T47D (cell line): ENCODE measurements at regions not wholly inside any gene's neighbourhood (a gene's known extent, or its start where the extent isn't known, plus 50 kb on each side); places are given as distances from the start of the nearest gene placed in this dataset.

ENCODE experiments used
- DNase-seq, 2 experiments: peaks; one replicate each; pipeline versions ENCODE4 v3.0.0 to v3.0.0-alpha.2; 2011 to 2012; ENCODE audit warnings: low read depth in 1 of 2, low spot score in 1 of 2
- JUND ChIP-seq: IDR thresholded peaks from 2 replicates; pipeline ENCODE4 v1.6.1; 2012; ENCODE audit warnings: low read depth
- in situ Hi-C: cut with HindIII; loops from 2 replicates; pipeline ENCODE4 v1.10.0; 2016; ENCODE audit warnings: low sequenced_read_pairs, low pct_unique_long_range_greater_than_20kb

DNA sequence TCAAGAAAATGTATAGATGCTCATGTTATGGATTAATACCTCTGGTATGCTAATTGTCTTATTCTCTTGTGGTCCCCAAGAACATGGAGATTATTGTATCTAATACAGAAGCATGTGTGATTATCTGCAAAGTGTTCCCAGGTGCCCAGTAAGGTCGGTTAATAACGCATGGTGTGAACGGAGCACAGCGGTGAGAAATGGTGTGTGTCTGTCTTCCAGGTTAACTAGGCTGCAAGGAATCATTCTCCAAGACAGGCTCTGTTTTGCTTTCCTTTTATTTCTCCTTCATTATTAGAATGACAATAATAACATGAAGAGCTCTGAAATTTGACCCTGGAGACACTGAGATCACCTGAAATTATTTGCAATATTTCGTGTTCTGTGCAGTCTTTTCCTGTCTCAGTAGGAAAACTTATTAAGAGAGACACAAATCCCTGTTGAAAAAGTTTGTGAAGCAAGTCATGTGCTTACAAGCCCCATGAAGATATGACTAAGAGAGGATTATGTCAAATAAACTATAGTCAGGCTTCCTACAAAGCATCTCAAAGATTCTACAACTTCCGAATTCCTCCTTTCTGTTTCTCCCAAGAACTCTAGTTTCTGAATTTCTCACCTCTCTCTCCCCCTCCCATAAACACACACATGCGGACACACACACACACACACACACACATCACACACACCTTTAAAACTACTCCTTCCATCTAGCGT lies 230.9 kb downstream of the HS3ST1 start:
- in situ Hi-C loops: no loop called here
- no peak for DNase-seq
- no peak for TF ChIP-seq JUND

DNA sequence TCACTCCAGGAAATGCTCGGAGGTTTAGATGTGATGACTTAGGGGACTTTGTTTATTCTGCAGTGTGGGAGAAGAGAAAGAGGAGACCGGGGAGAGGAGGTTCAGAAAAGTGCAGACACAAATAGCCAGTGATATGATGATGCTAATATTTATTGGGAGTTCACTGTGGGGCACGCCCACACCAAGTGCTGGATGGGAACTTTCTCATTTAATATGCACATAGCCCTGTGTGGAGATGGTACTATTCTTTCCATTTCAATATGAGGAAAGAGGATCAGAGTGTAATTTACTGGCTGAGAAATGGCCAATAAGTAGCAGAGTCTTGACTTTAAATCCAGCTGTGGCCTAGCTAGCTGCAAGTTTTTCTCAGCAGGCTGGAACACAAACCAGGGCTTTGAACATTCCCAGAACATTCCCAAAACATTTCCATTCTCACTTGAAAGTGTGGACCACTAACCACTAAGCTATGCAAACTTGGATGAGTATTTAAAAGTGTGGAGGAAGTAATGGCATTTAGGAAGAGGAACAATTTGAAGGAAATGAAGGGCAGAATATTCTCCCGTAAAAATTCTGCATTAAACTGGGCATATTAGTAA lies 231.7 kb downstream of the HS3ST1 start:
- DNase-seq: no peak
- in situ Hi-C loops: no loop called here
- TF ChIP-seq JUND: no peak

DNA sequence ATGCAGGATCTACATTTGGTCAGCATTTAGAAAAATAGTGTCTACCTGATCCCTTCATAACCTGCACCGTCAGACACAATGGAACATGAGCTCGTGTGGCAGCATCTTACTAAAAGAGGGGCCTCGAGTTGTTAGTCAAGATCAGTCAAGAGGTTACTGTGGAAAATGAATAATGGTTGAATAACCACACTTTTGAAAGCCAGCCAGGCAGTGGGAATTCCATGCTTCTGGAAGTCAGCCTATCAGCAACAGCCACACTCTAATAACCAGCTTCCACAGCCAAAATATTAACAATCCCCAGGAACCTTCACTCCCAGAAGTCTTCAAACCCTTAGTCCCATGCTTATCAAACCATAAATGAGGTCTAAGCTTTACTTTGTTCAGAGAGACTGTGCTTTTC lies 234.3 kb downstream of the HS3ST1 start:
- TF ChIP-seq JUND: no peak
- in situ Hi-C loops: no loop called here
- DNase-seq: no peak

DNA sequence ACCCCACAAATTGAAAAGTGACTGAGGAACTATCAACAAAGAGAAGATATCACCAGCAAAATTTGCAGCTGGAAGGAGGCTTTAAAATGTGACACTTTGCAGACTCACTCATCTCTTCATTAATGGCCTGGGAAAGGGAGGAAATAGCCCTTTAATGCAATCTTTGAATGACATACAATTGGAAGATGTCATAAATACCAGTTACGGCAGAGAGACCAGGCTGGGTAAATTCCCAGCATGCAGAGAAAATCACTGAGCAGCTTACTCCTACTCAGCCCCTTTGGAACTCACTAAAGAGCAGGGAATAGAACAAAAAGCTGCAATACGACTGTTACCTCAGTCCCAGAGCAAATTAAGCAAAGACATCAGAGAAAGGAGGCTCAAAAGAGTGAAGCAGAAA lies 238.9 kb downstream of the HS3ST1 start:
- in situ Hi-C loops: no loop called here
- no peak for DNase-seq
- no peak for TF ChIP-seq JUND

DNA sequence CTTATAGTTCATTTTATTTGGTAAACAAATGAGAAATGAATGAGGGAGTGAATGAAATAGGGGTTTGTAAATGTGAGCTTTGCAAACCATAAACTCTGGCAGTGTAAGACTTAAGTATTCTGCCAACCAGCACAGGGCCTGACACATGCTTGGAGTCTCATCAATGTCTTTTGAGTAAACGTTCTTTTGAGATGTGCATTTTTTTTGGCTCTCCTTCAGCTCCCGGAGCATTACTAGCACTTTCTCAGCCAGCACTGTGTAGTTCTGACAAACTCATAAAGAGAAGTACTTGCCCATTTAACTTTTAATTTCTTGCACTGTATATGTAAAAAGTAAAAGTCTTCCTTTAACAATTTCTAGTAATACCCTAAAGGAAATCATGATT lies 245.3 kb downstream of the HS3ST1 start:
- in situ Hi-C loops: no loop called here
- TF ChIP-seq JUND: no peak
- DNase-seq: no peak

DNA sequence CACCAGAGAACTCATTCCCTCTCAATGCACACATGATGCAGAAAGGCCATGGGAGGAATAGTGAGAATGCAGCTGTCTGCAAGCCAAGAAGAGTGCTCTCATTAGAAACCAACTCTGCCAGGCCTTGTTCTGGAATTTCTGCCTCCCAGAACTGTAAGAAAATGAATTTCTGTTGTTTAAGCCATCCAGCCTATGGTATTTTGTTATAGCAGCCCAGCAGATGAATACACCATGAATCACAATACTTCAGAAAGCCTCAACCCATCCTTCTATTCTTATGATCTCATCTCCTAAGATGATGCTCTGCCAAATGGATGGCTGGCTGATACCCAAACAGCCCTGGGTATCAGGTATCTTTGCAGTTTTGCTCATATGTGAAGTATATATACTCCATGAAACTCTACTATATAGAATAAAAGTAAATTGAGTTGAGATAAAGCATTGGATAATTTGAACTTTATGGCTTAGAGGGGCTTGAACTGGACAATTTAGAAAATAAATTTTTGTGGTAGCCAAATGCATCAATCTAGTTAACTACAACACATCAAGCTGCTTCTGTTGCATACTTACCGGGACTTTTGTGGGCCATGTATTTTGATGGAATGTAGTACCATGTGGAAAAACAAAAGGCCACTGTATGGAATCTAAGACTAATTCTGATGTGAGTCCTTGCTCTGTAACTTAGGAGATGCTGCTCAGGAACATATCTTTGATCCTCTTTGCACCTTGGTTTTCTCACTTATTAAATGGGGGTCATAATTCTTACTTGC lies 245.9 kb downstream of the HS3ST1 start:
- no peak for TF ChIP-seq JUND
- in situ Hi-C loops: no loop called here
- no peak for DNase-seq

DNA sequence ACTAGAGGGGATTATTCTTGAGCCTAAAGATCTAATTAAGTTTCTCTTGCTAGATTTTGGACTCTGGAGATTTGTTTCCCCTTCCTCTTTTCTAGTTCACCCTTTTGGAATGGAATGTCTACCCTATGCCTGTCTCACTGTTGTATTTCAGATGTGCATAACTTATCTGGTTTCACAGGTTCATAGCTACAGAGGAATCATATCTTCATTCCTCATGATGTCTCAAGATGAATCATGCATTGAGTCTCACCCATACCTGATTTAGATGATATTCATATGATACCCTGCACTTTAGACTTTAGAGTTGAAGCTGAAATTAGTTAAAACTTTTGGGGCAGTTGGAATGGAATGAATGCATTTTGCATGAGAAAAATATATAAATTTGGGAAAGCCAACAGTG lies 246.7 kb downstream of the HS3ST1 start:
- DNase-seq: no peak
- in situ Hi-C loops: no loop called here
- TF ChIP-seq JUND: no peak

DNA sequence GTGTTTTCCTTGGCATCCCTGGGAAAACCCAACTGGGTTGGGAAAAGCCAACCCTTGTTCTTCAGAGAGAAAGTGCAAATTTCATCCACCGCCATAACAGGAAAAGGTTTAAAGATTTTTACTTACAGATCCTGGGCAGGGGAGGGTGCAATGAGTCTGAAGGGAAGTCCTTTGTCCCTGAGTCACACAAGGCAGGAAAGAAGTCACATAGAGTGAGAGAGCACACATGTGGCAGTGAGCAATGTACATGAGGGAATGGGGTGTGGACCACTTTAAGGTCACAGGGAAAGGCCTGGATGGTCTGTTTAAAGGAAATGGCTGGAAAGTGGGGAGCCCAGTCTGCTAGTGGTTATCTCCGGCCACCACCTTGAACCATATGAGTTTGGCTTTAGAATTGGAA lies 248.9 kb downstream of the HS3ST1 start:
- TF ChIP-seq JUND: no peak
- DNase-seq: no peak

DNA sequence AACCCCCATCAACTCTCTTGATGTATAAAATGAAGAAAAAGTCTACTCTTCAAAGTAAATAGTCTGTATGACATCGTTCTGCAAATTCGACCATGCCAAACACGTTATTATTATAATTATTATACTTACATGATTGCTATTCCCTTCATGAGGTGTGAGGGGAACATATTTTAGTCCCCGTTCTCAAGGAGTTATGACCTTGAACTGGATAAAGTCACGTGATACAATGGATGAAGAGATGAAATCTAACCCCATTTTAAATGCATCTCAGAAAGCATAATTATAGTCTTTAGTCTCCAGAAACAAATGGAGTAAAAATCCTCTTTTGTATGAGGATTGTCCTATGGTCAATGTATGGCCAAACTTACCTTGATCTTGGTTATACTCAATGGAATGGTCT lies 250.3 kb downstream of the HS3ST1 start:
- in situ Hi-C loops: no loop called here
- no peak for TF ChIP-seq JUND
- no peak for DNase-seq

More for the DNA sequence above, 248.9 kb downstream of the HS3ST1 start:
- in situ Hi-C loops: no loop called here

DNA sequence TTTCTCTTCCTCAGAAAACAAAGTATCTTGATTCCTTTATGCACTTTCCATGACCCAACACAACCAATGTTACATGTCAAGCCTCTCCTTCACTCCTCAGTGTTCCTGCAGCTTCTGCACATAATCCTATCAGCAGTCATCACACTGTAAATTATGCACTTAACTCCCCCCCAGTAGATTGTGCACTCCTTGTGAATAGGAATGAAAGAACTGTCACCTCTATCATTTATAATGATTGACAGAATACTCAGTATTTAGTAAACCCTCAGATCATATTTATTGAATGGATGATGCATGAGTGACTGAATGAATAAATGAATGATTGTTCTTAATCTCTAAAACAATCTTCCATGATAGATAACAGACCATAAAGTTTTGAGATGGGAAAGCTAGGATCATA lies 253.3 kb downstream of the HS3ST1 start:
- in situ Hi-C loops: no loop called here
- no peak for DNase-seq
- no peak for TF ChIP-seq JUND

DNA sequence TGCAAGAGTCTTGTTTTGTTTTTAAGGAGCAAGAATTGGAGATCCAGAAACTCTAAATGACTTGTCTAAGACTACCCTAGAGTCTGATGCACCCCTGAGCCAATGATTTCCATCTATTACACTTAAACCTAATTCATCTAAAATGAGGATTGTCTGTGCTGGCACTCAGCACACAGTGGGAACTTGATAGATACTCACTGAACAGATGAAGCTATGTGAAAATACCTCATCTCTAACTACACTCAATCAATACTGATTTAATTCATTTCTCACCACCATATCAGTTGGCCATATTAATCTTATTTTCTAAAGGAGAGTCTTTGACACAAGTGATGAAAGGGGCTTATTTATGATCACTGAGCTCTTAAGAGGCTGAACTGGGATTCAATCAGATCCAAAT lies 262.1 kb downstream of the HS3ST1 start:
- in situ Hi-C loops: no loop called here
- no peak for TF ChIP-seq JUND
- DNase-seq: no peak

DNA sequence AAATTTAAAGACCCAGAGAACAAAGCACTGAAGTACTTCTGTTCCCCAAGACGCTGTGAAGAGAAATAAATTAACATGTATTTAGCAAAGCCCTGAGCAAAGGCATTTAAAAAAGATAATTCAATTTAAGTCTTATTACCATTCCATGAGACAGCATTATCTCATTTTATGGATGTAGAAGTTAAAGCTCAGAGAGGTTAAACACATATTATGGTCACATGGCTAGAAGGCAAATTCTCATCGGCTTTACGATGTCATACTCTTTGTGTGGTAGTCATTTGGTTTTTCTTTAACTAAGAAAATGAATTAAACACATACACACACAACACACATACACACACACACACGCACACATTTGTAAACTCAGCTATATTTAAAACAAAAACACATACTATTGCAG lies 262.7 kb downstream of the HS3ST1 start:
- DNase-seq: no peak
- in situ Hi-C loops: no loop called here
- TF ChIP-seq JUND: no peak

DNA sequence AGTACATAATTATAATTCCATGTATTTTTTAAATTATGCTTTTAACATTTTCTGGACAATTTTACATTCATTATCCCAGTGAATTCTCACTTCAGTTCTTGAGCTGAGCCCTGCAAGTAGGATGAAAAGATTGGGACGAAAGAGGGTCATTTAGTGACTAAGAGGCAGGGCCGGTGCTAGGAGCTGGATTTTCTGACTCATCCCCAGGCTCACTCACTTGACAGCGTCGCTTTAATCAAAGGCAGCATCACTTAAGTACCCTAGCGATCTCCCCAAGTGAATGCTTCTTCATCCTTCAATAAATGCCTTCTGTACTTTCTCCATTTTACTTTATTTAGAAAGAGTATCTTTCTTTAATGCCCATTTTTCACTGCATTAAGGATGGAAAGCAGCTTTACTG lies 263.6 kb downstream of the HS3ST1 start:
- TF ChIP-seq JUND: no peak
- in situ Hi-C loops: no loop called here
- DNase-seq: no peak
